Suprapubic skin (tissue), 4 donors: ENCODE measurements at regions not wholly inside any gene's neighbourhood (a gene's known extent, or its start where the extent isn't known, plus 50 kb on each side); places are given as distances from the start of the nearest gene placed in this dataset.

Experiments used
- DNase-seq, 2 donors: peaks; one replicate each; pipeline ENCODE4 v3.0.0-alpha.2; 2019; ENCODE audit warnings: low spot score in 2 of 2
- H3K27ac ChIP-seq: fragments of 200-600 bp; sonication (generic); one replicate; pipeline ENCODE4 v1.5.1; 2019
- H3K27me3 ChIP-seq: fragments of 200-600 bp; sonication (generic); one replicate; pipeline ENCODE4 v1.5.1; 2019
- H3K36me3 ChIP-seq: fragments of 200-600 bp; sonication (generic); one replicate; pipeline ENCODE4 v1.5.1; 2019
- H3K4me1 ChIP-seq: fragments of 200-600 bp; sonication (generic); one replicate; pipeline ENCODE4 v1.5.1; 2019
- H3K4me3 ChIP-seq: fragments of 200-600 bp; sonication (generic); one replicate; pipeline ENCODE4 v1.5.1; 2019; ENCODE audit warnings: mild to moderate bottlenecking
- H3K9me3 ChIP-seq: fragments of 200-600 bp; sonication (generic); one replicate; pipeline ENCODE4 v1.5.1; 2019
- CTCF ChIP-seq, 2 donors: fragments of 200-600 bp in 1 of 2; fragments of 450-650 bp in 1 of 2; sonication (generic) in 1 of 2; IDR thresholded peaks; one replicate each; pipeline ENCODE4 v1.5.1; 2016 to 2019; ENCODE audit warnings: antibody characterized with exemption in 2 of 2, mild to moderate bottlenecking in 1 of 2, moderate library complexity in 1 of 2
- EP300 ChIP-seq: sonication (generic); formaldehyde crosslinking; IDR thresholded peaks from one replicate; pipeline ENCODE4 v1.6.1; 2017; ENCODE audit warnings: antibody characterized with exemption
- POLR2A ChIP-seq, 2 donors: fragments of 450-650 bp; IDR thresholded peaks; one replicate each; pipeline ENCODE4 v1.6.1; 2017; ENCODE audit warnings: antibody characterized with exemption in 2 of 2, mild to moderate bottlenecking in 2 of 2, moderate library complexity in 2 of 2
- POLR2AphosphoS5 ChIP-seq, 3 donors: sonication (generic); formaldehyde crosslinking; IDR thresholded peaks; one replicate each; pipeline ENCODE4 v1.6.1; 2017; ENCODE audit warnings: antibody characterized with exemption in 3 of 3
- WGBS: methylation state at CpG from one replicate; pipeline ENCODE4 v1.1.5; 2018; 5-methylcytosine and 5-hydroxymethylcytosine counted together

- no peak for DNase-seq
- WGBS: 88% methylated on average over 3 of the region's 3 CpGs
- no peaks in the 10 kb centered on the region for H3K36me3 ChIP-seq
- TF ChIP-seq EP300 (no peak), CTCF (IDR thresholded peaks at IDR 0.05) (no peak), POLR2AphosphoS5 (IDR thresholded peaks at IDR 0.05) (no peak)
- no peaks in the 10 kb centered on the region for H3K4me1 ChIP-seq
- no peaks in the 10 kb centered on the region for H3K27me3 ChIP-seq
- no peak overlapping the region for H3K27ac ChIP-seq
- H3K4me3 ChIP-seq: no peak overlapping the region
- H3K9me3 ChIP-seq: no peaks in the 10 kb centered on the region
These were observed 273.8 kb upstream of the DUSP10 start for GRCh38 chr1:222015686-222016085.

DNA sequence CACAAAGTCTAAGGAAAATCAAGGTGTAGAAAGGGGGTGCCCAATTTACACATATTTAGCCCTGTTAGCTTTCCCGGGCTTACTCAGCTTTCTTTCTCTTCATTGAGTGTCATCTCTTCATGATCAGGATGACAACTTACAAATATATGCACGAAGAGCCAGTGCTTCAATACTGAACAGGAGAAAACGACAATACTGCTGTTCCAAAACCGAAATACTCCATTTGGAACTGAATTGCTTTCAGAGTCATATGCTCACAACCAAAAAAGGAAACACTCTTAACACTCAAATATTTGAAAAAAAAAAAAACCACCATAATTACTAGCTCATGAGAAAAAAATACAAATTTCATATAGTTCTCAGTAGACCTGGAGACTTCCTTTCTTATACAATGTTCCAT is 272.1 kb upstream of the DUSP10 start:
- DNase-seq: no peak
- WGBS: 92% methylated on average over 4 of the region's 4 CpGs
- no peaks in the 10 kb centered on the region for H3K9me3 ChIP-seq
- no peaks in the 10 kb centered on the region for H3K4me1 ChIP-seq
- no peak for TF ChIP-seq POLR2A (IDR thresholded peaks at IDR 0.05)
- no peak for TF ChIP-seq CTCF (IDR thresholded peaks at IDR 0.05)
- no peak for TF ChIP-seq POLR2AphosphoS5 (IDR thresholded peaks at IDR 0.05)
- TF ChIP-seq EP300: no peak
- no peaks in the 10 kb centered on the region for H3K36me3 ChIP-seq
- H3K27me3 ChIP-seq: no peaks in the 10 kb centered on the region
- H3K4me3 ChIP-seq: no peak overlapping the region
- no peak overlapping the region for H3K27ac ChIP-seq

GRCh38 chr1:222012816-222013215 is 270.9 kb upstream of the DUSP10 start:
- Histone ChIP-seq H3K36me3 (no peaks in the 10 kb centered on the region), H3K27me3 (no peaks in the 10 kb centered on the region), H3K4me3 (no peak overlapping the region), H3K4me1 (no peaks in the 10 kb centered on the region), H3K9me3 (no peaks in the 10 kb centered on the region), H3K27ac (no peak overlapping the region)
- no peak for DNase-seq
- TF ChIP-seq POLR2AphosphoS5 (IDR thresholded peaks at IDR 0.05): no peak
- TF ChIP-seq POLR2A (IDR thresholded peaks at IDR 0.05): no peak
- TF ChIP-seq EP300: no peak
- TF ChIP-seq CTCF (IDR thresholded peaks at IDR 0.05): no peak
- WGBS: 86% methylated on average over 2 of the region's 2 CpGs

- TF ChIP-seq EP300 (no peak), CTCF (IDR thresholded peaks at IDR 0.05) (no peak), POLR2AphosphoS5 (IDR thresholded peaks at IDR 0.05) (no peak), POLR2A (IDR thresholded peaks at IDR 0.05) (no peak)
- Histone ChIP-seq H3K4me1 (no peaks in the 10 kb centered on the region), H3K9me3 (no peaks in the 10 kb centered on the region), H3K27me3 (no peaks in the 10 kb centered on the region), H3K27ac (no peak overlapping the region), H3K4me3 (no peak overlapping the region), H3K36me3 (no peaks in the 10 kb centered on the region)
- no peak for DNase-seq
- WGBS: 68% methylated on average over 1 of the region's 1 CpG
These were observed 268.4 kb upstream of the DUSP10 start for GRCh38 chr1:222010306-222010705.

DNA sequence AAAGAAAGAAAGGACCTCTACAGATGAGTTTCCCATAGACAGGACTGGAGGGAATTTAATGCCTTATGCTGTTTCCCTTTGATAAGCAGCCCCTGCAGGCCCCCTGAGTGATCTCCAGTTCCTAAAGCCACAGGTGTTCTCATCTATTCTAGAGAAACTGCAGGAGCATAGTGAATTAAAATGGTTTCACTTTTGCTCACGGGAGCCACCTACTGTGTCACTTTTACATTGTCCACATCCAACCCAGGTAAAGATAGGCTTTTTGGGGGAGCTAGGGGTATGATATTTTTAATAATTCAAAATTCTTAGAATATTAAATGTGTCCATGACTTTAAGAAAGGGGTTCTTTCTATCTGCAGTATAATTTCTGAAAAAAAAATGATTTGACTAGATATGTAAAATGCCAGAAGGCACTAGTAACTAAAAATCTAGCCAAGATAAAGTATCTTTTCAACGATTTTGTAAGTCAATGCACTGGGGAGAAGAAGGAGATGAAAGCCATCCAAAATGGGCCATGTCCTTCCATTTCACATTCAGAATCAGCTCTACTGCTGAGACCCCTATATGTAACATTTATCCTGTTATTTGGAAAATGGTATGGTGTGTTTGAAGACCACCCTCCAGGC is 267.3 kb upstream of the DUSP10 start:
- Histone ChIP-seq H3K4me1 (no peaks in the 10 kb centered on the region), H3K9me3 (no peaks in the 10 kb centered on the region), H3K36me3 (no peaks in the 10 kb centered on the region), H3K4me3 (no peak overlapping the region), H3K27ac (no peak overlapping the region), H3K27me3 (no peaks in the 10 kb centered on the region)
- 21% methylated on average over 2 of the region's 2 CpGs for WGBS
- DNase-seq: no peak
- no peak for TF ChIP-seq POLR2AphosphoS5 (IDR thresholded peaks at IDR 0.05)
- no peak for TF ChIP-seq CTCF (IDR thresholded peaks at IDR 0.05)
- no peak for TF ChIP-seq EP300
- TF ChIP-seq POLR2A (IDR thresholded peaks at IDR 0.05): no peak
